Naive B cell (primary cell): ENCODE measurements at regions not wholly inside any gene's neighbourhood (a gene's known extent, or its start where the extent isn't known, plus 50 kb on each side); places are given as distances from the start of the nearest gene placed in this dataset.

Experiments used
- ATAC-seq, 2 donors: fragments of 150-1000 bp; cut with Tn5 transposase; 2 replicates each; pipeline ENCODE4 v1.10.0; 2021; ENCODE audit warnings: low read depth in 2 of 2, mild to moderate bottlenecking in 2 of 2, moderate library complexity in 2 of 2
- DNase-seq: peaks from one replicate; pipeline ENCODE4 v3.0.0; 2022
- H3K27ac Mint-ChIP-seq, 6 donors: one replicate each; pipeline ENCODE4 v1.8.0; 2020 to 2022; ENCODE audit warnings: mild to moderate bottlenecking in 6 of 6, mixed read lengths in 6 of 6, moderate library complexity in 5 of 6, inconsistent platforms in 2 of 6
- H3K27me3 Mint-ChIP-seq, 3 donors: one replicate each; pipeline ENCODE4 v1.8.0; 2021 to 2022; ENCODE audit warnings: mixed read lengths in 3 of 3, mild to moderate bottlenecking in 1 of 3
- H3K36me3 Mint-ChIP-seq, 2 donors: one replicate each; pipeline ENCODE4 v1.8.0; 2020 to 2022; ENCODE audit warnings: mixed read lengths in 2 of 2, inconsistent platforms in 1 of 2, mild to moderate bottlenecking in 1 of 2
- H3K4me1 Mint-ChIP-seq, 3 donors: one replicate each; pipeline ENCODE4 v1.8.0; 2020 to 2022; ENCODE audit warnings: mixed read lengths in 3 of 3, inconsistent platforms in 1 of 3, mild to moderate bottlenecking in 1 of 3, moderate library complexity in 1 of 3
- H3K4me3 Mint-ChIP-seq, 8 donors: one replicate each; pipeline ENCODE4 v1.8.0; 2020 to 2022; ENCODE audit warnings: mild to moderate bottlenecking in 8 of 8, mixed read lengths in 8 of 8, moderate library complexity in 8 of 8, inconsistent platforms in 2 of 8
- H3K9me3 Mint-ChIP-seq, 7 donors: one replicate each; pipeline ENCODE4 v1.8.0; 2020 to 2022; ENCODE audit warnings: mixed read lengths in 7 of 7, mild to moderate bottlenecking in 5 of 7, inconsistent platforms in 2 of 7, moderate library complexity in 1 of 7

- DNase-seq (no peak), ATAC-seq (no peak)
- Mint-ChIP-seq H3K4me1 (peaks cover 0 to 6% (median 0%) of the 10 kb centered on the region in 3 donors), H3K27me3 (peaks cover 2 to 46% (median 18%) of the 10 kb centered on the region in 3 donors), H3K27ac (peak overlapping the region in 1 of 6 donors; percentile 36), H3K4me3 (peak overlapping the region in 4 of 8 donors; percentile 23 to 38 (median 36)), H3K9me3 (no peaks in the 10 kb centered on the region), H3K36me3 (no peaks in the 10 kb centered on the region)
Observed at GRCh38 chr2:9143264-9143815, 63.3 kb upstream of the ASAP2 start.

GRCh38 chr2:9142551-9143263 lies 63.9 kb upstream of the ASAP2 start:
- H3K27me3 Mint-ChIP-seq, result peaks cover 4 to 41% (median 18%) of the 10 kb centered on the region in 3 donors
- peak; percentile 64 for DNase-seq
- no peaks in the 10 kb centered on the region for H3K36me3 Mint-ChIP-seq
- peak; percentile 88 to 97 for ATAC-seq
- no peaks in the 10 kb centered on the region for H3K9me3 Mint-ChIP-seq
- H3K4me3 Mint-ChIP-seq, result peak overlapping the region in 5 of 8 donors; percentile 15 to 61 (median 36)
- H3K27ac Mint-ChIP-seq, result peak overlapping the region in 1 of 6 donors; percentile 36
- H3K4me1 Mint-ChIP-seq, result peaks cover 0 to 6% (median 0%) of the 10 kb centered on the region in 3 donors

GRCh38 chr2:9141706-9142460 lies 64.7 kb upstream of the ASAP2 start:
- peak overlapping the region in 1 of 8 donors; percentile 15 for H3K4me3 Mint-ChIP-seq
- no peak for ATAC-seq
- peaks cover 0 to 6% (median 2%) of the 10 kb centered on the region in 3 donors for H3K4me1 Mint-ChIP-seq
- DNase-seq, result no peak
- H3K27ac Mint-ChIP-seq, result no peak overlapping the region
- no peaks in the 10 kb centered on the region for H3K9me3 Mint-ChIP-seq
- peaks cover 4 to 38% (median 18%) of the 10 kb centered on the region in 3 donors for H3K27me3 Mint-ChIP-seq
- no peaks in the 10 kb centered on the region for H3K36me3 Mint-ChIP-seq

- DNase-seq (no peak), ATAC-seq (no peak)
- peaks cover 4 to 32% (median 18%) of the 10 kb centered on the region in 3 donors for H3K27me3 Mint-ChIP-seq
- peaks cover 0 to 6% (median 4%) of the 10 kb centered on the region in 3 donors for H3K4me1 Mint-ChIP-seq
- no peaks in the 10 kb centered on the region for H3K9me3 Mint-ChIP-seq
- no peak overlapping the region for H3K4me3 Mint-ChIP-seq
- H3K36me3 Mint-ChIP-seq, result no peaks in the 10 kb centered on the region
- H3K27ac Mint-ChIP-seq, result peak overlapping the region in 1 of 6 donors; percentile 87
Observed at GRCh38 chr2:9141091-9141667, 65.4 kb upstream of the ASAP2 start.

GRCh38 chr2:9140645-9141044 lies 66.0 kb upstream of the ASAP2 start:
- ATAC-seq (no peak), DNase-seq (no peak)
- Mint-ChIP-seq H3K27me3 (peaks cover 4 to 32% (median 18%) of the 10 kb centered on the region in 3 donors), H3K4me3 (peak overlapping the region in 1 of 8 donors; percentile 10), H3K36me3 (no peaks in the 10 kb centered on the region), H3K4me1 (peaks cover 0 to 6% (median 4%) of the 10 kb centered on the region in 3 donors), H3K27ac (no peak overlapping the region), H3K9me3 (no peaks in the 10 kb centered on the region)

GRCh38 chr2:9139491-9140443 lies 66.8 kb upstream of the ASAP2 start:
- Mint-ChIP-seq H3K4me1 (peaks cover 0 to 6% (median 4%) of the 10 kb centered on the region in 3 donors), H3K4me3 (peak overlapping the region in 1 of 8 donors; percentile 25), H3K9me3 (peaks cover 0 to 1% (median 0%) of the 10 kb centered on the region in 7 donors), H3K36me3 (no peaks in the 10 kb centered on the region), H3K27ac (no peak overlapping the region), H3K27me3 (peaks cover 4 to 32% (median 18%) of the 10 kb centered on the region in 3 donors)
- peak; percentile 21 for DNase-seq
- no peak for ATAC-seq

- Mint-ChIP-seq H3K27ac (no peak overlapping the region), H3K9me3 (peaks cover 6 to 21% (median 14%) of the 10 kb centered on the region in 7 donors), H3K27me3 (peaks cover 4 to 34% (median 18%) of the 10 kb centered on the region in 3 donors), H3K4me1 (peaks cover 0 to 4% (median 0%) of the 10 kb centered on the region in 3 donors), H3K36me3 (peaks cover 0 to 8% of the 10 kb centered on the region in 2 donors), H3K4me3 (no peak overlapping the region)
- no peak for DNase-seq
- ATAC-seq, result no peak
Observed at GRCh38 chr2:9137379-9138150, 69.0 kb upstream of the ASAP2 start.

GRCh38 chr2:9135822-9136558 lies 70.6 kb upstream of the ASAP2 start:
- ATAC-seq, result no peak
- Mint-ChIP-seq H3K9me3 (peaks cover 6 to 21% (median 14%) of the 10 kb centered on the region in 7 donors), H3K4me3 (no peak overlapping the region), H3K27ac (no peak overlapping the region), H3K36me3 (peaks cover 0 to 8% of the 10 kb centered on the region in 2 donors), H3K27me3 (peaks cover 4 to 26% (median 10%) of the 10 kb centered on the region in 3 donors), H3K4me1 (peaks cover 0 to 4% (median 0%) of the 10 kb centered on the region in 3 donors)
- no peak for DNase-seq

- no peaks in the 10 kb centered on the region for H3K4me1 Mint-ChIP-seq
Observed at GRCh38 chr2:9127316-9127715, 79.3 kb upstream of the ASAP2 start.

GRCh38 chr2:9126540-9126939 lies 80.1 kb upstream of the ASAP2 start:
- Mint-ChIP-seq H3K4me3 (no peak overlapping the region), H3K36me3 (peaks cover 7 to 8% of the 10 kb centered on the region in 2 donors), H3K4me1 (no peaks in the 10 kb centered on the region), H3K27me3 (peaks cover 4 to 29% (median 15%) of the 10 kb centered on the region in 3 donors), H3K9me3 (peaks cover 0 to 10% (median 7%) of the 10 kb centered on the region in 7 donors), H3K27ac (no peak overlapping the region)
- DNase-seq (no peak), ATAC-seq (no peak)

More at GRCh38 chr2:9127316-9127715, 79.3 kb upstream of the ASAP2 start:
- peaks cover 4 to 27% (median 11%) of the 10 kb centered on the region in 3 donors for H3K27me3 Mint-ChIP-seq
- no peak for ATAC-seq
- no peak overlapping the region for H3K27ac Mint-ChIP-seq
- peaks cover 0 to 8% (median 7%) of the 10 kb centered on the region in 7 donors for H3K9me3 Mint-ChIP-seq
- no peak for DNase-seq
- peaks cover 7 to 8% of the 10 kb centered on the region in 2 donors for H3K36me3 Mint-ChIP-seq
- H3K4me3 Mint-ChIP-seq, result no peak overlapping the region

GRCh38 chr2:9124231-9124741 lies 82.3 kb upstream of the ASAP2 start:
- Mint-ChIP-seq H3K4me1 (no peaks in the 10 kb centered on the region), H3K27me3 (peaks cover 4 to 23% (median 20%) of the 10 kb centered on the region in 3 donors), H3K27ac (peak overlapping the region in 1 of 6 donors; percentile 13), H3K36me3 (peaks cover 7 to 8% of the 10 kb centered on the region in 2 donors), H3K4me3 (no peak overlapping the region), H3K9me3 (peaks cover 0 to 10% (median 7%) of the 10 kb centered on the region in 7 donors)
- no peak for DNase-seq
- no peak for ATAC-seq
